Suppressor macrophage (primary cell): ENCODE measurements at regions not wholly inside any gene's neighbourhood (a gene's known extent, or its start where the extent isn't known, plus 50 kb on each side); places are given as distances from the start of the nearest gene placed in this dataset.

ENCODE experiments used
- DNase-seq, 4 experiments: peaks; one replicate each; pipeline ENCODE4 v3.0.0-alpha.2; 2020 to 2022

GRCh38 chr18:73621091-73621490 is 526.5 kb downstream of the FBXO15 start:
- DNase-seq: no peak

- no peak for DNase-seq
Measured at GRCh38 chr18:73617981-73618380, 529.7 kb downstream of the FBXO15 start.

GRCh38 chr18:73615506-73615905 is 532.1 kb downstream of the FBXO15 start:
- DNase-seq: no peak

GRCh38 chr18:73614812-73615211 is 532.8 kb downstream of the FBXO15 start:
- DNase-seq: no peak

GRCh38 chr18:73613706-73614340 is 533.8 kb downstream of the FBXO15 start:
- no peak for DNase-seq

- DNase-seq: no peak
Measured at GRCh38 chr18:73597832-73598615, 549.6 kb downstream of the FBXO15 start.

GRCh38 chr18:73594749-73595148 is 552.9 kb downstream of the FBXO15 start:
- DNase-seq: no peak

GRCh38 chr18:73593207-73593606 is 554.4 kb downstream of the FBXO15 start:
- DNase-seq: no peak

GRCh38 chr18:73590950-73591349 is 556.7 kb downstream of the FBXO15 start:
- no peak for DNase-seq

- no peak for DNase-seq
Measured at GRCh38 chr18:73579698-73580097, 567.9 kb downstream of the FBXO15 start.

GRCh38 chr18:73577365-73577764 is 570.3 kb downstream of the FBXO15 start:
- DNase-seq: no peak

- peak in 3 of 4 experiments; percentile 1 to 34 (median 3) for DNase-seq
Measured at GRCh38 chr18:73563901-73564472, 583.6 kb downstream of the FBXO15 start.

- peak in 1 of 4 experiments; percentile 0 for DNase-seq
Measured at GRCh38 chr18:73563345-73563744, 584.3 kb downstream of the FBXO15 start.

GRCh38 chr18:73556904-73557303 is 590.7 kb downstream of the FBXO15 start:
- DNase-seq: no peak

GRCh38 chr18:73552171-73552570 is 595.5 kb downstream of the FBXO15 start:
- DNase-seq: no peak

GRCh38 chr18:73551211-73551610 is 596.4 kb downstream of the FBXO15 start:
- no peak for DNase-seq

GRCh38 chr18:73549236-73549635 is 598.4 kb downstream of the FBXO15 start:
- DNase-seq: no peak

- DNase-seq: no peak
Measured at GRCh38 chr18:73545472-73545871, 602.2 kb downstream of the FBXO15 start.

GRCh38 chr18:73544617-73545016 is 603.0 kb downstream of the FBXO15 start:
- no peak for DNase-seq

GRCh38 chr18:73544032-73544431 is 603.6 kb downstream of the FBXO15 start:
- no peak for DNase-seq

- no peak for DNase-seq
Measured at GRCh38 chr18:73535990-73536389, 611.6 kb downstream of the FBXO15 start.

GRCh38 chr18:73535189-73535588 is 612.4 kb downstream of the FBXO15 start:
- DNase-seq: no peak

- DNase-seq: no peak
Measured at GRCh38 chr18:73531601-73532000, 616.0 kb downstream of the FBXO15 start.

- DNase-seq: no peak
Measured at GRCh38 chr18:73528066-73528465, 619.6 kb downstream of the FBXO15 start.
